Mesodermal cell (in vitro differentiated cells): ENCODE measurements at regions not wholly inside any gene's neighbourhood (a gene's known extent, or its start where the extent isn't known, plus 50 kb on each side); places are given as distances from the start of the nearest gene placed in this dataset.

Experiments
- H3K27ac ChIP-seq: 2 replicates; pipeline ENCODE4 v1.7.0; 2013; ENCODE audit warnings: mild to moderate bottlenecking, low read depth, low read length, moderate library complexity; ENCODE audit not compliant: severe bottlenecking
- H3K36me3 ChIP-seq: 2 replicates; pipeline ENCODE4 v1.7.1; 2013; ENCODE audit warnings: mild to moderate bottlenecking, low read length, moderate library complexity; ENCODE audit not compliant: control insufficient read depth, insufficient read depth
- H3K4me1 ChIP-seq: one replicate; pipeline ENCODE4 v1.7.1; 2013; ENCODE audit warnings: mild to moderate bottlenecking, low read length; ENCODE audit not compliant: insufficient read depth, control insufficient read depth, poor library complexity, severe bottlenecking
- H3K4me3 ChIP-seq: 2 replicates; pipeline ENCODE4 v1.7.0; 2013; ENCODE audit warnings: low read length, control low read depth, mild to moderate bottlenecking; ENCODE audit not compliant: insufficient read depth, poor library complexity, severe bottlenecking; ENCODE audit errors: extremely low read depth
- H3K9me3 ChIP-seq: 2 replicates; pipeline ENCODE4 v1.7.1; 2013; ENCODE audit warnings: mild to moderate bottlenecking, low read length, moderate library complexity; ENCODE audit not compliant: control insufficient read depth
- WGBS, 2 experiments: methylation state at CpG; one replicate each; pipeline ENCODE4 v1.1.5; 2013; ENCODE audit warnings: missing lambda C conversion rate in 2 of 2; ENCODE audit not compliant: insufficient coverage in 2 of 2; 5-methylcytosine and 5-hydroxymethylcytosine counted together

GRCh38 chr6:147712841-147713240 lies 204.4 kb downstream of the SAMD5 start:
- Histone ChIP-seq H3K36me3 (no peaks in the 10 kb centered on the region), H3K4me1 (peaks cover 4% of the 10 kb centered on the region), H3K9me3 (no peaks in the 10 kb centered on the region), H3K4me3 (no peak overlapping the region), H3K27ac (no peak overlapping the region)
- 100% methylated on average over 1 of the region's 2 CpGs; no CpG with 5 or more reads in 1 of the 2 experiments for WGBS, 2 experiments

- Histone ChIP-seq H3K27ac (no peak overlapping the region), H3K4me3 (no peak overlapping the region), H3K9me3 (no peaks in the 10 kb centered on the region), H3K4me1 (no peaks in the 10 kb centered on the region), H3K36me3 (no peaks in the 10 kb centered on the region)
- WGBS, 2 experiments = 94 to 100% methylated on average over 2 to 4 of the region's 5 CpGs
Observed at GRCh38 chr6:147715035-147715434, 206.5 kb downstream of the SAMD5 start.

GRCh38 chr6:147716434-147716833 lies 207.9 kb downstream of the SAMD5 start:
- no peaks in the 10 kb centered on the region for H3K9me3 ChIP-seq
- no peaks in the 10 kb centered on the region for H3K4me1 ChIP-seq
- 88% methylated on average over 2 to 4 of the region's 4 CpGs for WGBS, 2 experiments
- no peak overlapping the region for H3K4me3 ChIP-seq
- H3K36me3 ChIP-seq = no peaks in the 10 kb centered on the region
- H3K27ac ChIP-seq = no peak overlapping the region

GRCh38 chr6:147717991-147718390 lies 209.5 kb downstream of the SAMD5 start:
- Histone ChIP-seq H3K4me3 (no peak overlapping the region), H3K27ac (no peak overlapping the region), H3K36me3 (no peaks in the 10 kb centered on the region), H3K4me1 (no peaks in the 10 kb centered on the region), H3K9me3 (no peaks in the 10 kb centered on the region)
- 91 to 100% methylated on average over 1 to 4 of the region's 5 CpGs for WGBS, 2 experiments

GRCh38 chr6:147722158-147722557 lies 213.7 kb downstream of the SAMD5 start:
- Histone ChIP-seq H3K4me3 (no peak overlapping the region), H3K4me1 (no peaks in the 10 kb centered on the region), H3K36me3 (no peaks in the 10 kb centered on the region), H3K27ac (no peak overlapping the region), H3K9me3 (no peaks in the 10 kb centered on the region)
- 76 to 100% methylated on average over 2 of the region's 4 CpGs for WGBS, 2 experiments

- Histone ChIP-seq H3K4me1 (no peaks in the 10 kb centered on the region), H3K36me3 (no peaks in the 10 kb centered on the region), H3K9me3 (no peaks in the 10 kb centered on the region), H3K4me3 (no peak overlapping the region), H3K27ac (no peak overlapping the region)
- WGBS, 2 experiments = 40 to 80% methylated on average over 1 of the region's 2 CpGs
Observed at GRCh38 chr6:147724454-147724853, 216.0 kb downstream of the SAMD5 start.

- Histone ChIP-seq H3K4me3 (no peak overlapping the region), H3K4me1 (no peaks in the 10 kb centered on the region)
- WGBS, 2 experiments = 91 to 100% methylated on average over 1 of the region's 3 CpGs
Observed at GRCh38 chr6:147726342-147726741, 217.9 kb downstream of the SAMD5 start.

GRCh38 chr6:147728903-147729302 lies 220.4 kb downstream of the SAMD5 start:
- no peaks in the 10 kb centered on the region for H3K36me3 ChIP-seq
- H3K4me1 ChIP-seq = no peaks in the 10 kb centered on the region
- no peak overlapping the region for H3K27ac ChIP-seq
- H3K4me3 ChIP-seq = no peak overlapping the region
- no peaks in the 10 kb centered on the region for H3K9me3 ChIP-seq
- 90 to 93% methylated on average over 4 of the region's 4 CpGs for WGBS, 2 experiments

More at GRCh38 chr6:147726342-147726741, 217.9 kb downstream of the SAMD5 start:
- H3K27ac ChIP-seq = no peak overlapping the region
- no peaks in the 10 kb centered on the region for H3K36me3 ChIP-seq
- H3K9me3 ChIP-seq = no peaks in the 10 kb centered on the region

GRCh38 chr6:147733686-147734085 lies 225.2 kb downstream of the SAMD5 start:
- H3K9me3 ChIP-seq = no peaks in the 10 kb centered on the region
- H3K4me3 ChIP-seq = no peak overlapping the region
- H3K36me3 ChIP-seq = no peaks in the 10 kb centered on the region
- WGBS, 2 experiments = 95 to 97% methylated on average over 3 of the region's 5 CpGs
- no peaks in the 10 kb centered on the region for H3K4me1 ChIP-seq
- no peak overlapping the region for H3K27ac ChIP-seq

- Histone ChIP-seq H3K9me3 (no peaks in the 10 kb centered on the region), H3K27ac (no peak overlapping the region), H3K4me1 (no peaks in the 10 kb centered on the region), H3K4me3 (no peak overlapping the region), H3K36me3 (no peaks in the 10 kb centered on the region)
- 85 to 96% methylated on average over 7 of the region's 8 CpGs for WGBS, 2 experiments
Observed at GRCh38 chr6:147734151-147734550, 225.7 kb downstream of the SAMD5 start.

GRCh38 chr6:147735924-147736323 lies 227.4 kb downstream of the SAMD5 start:
- no peak overlapping the region for H3K4me3 ChIP-seq
- H3K9me3 ChIP-seq = no peaks in the 10 kb centered on the region
- no peaks in the 10 kb centered on the region for H3K4me1 ChIP-seq
- H3K27ac ChIP-seq = no peak overlapping the region
- H3K36me3 ChIP-seq = no peaks in the 10 kb centered on the region
- 63 to 67% methylated on average over 1 of the region's 3 CpGs for WGBS, 2 experiments
